Ishikawa (cell line): ENCODE measurements at regions not wholly inside any gene's neighbourhood (a gene's known extent, or its start where the extent isn't known, plus 50 kb on each side); places are given as distances from the start of the nearest gene placed in this dataset.

Experiments
- CEBPB ChIP-seq: IDR thresholded peaks from 2 replicates; pipeline ENCODE4 v1.6.1; 2012
- EP300 ChIP-seq: IDR thresholded peaks from 2 replicates; pipeline ENCODE4 v1.6.1; 2012; ENCODE audit warnings: borderline replicate concordance
- RAD21 ChIP-seq: IDR thresholded peaks from 2 replicates; pipeline ENCODE4 v1.6.1; 2012; ENCODE audit warnings: low read depth
- TEAD4 ChIP-seq: IDR thresholded peaks from 2 replicates; pipeline ENCODE4 v1.6.1; 2012
- YY1 ChIP-seq: IDR thresholded peaks from 2 replicates; pipeline ENCODE4 v1.6.1; 2012; ENCODE audit warnings: low read depth

DNA sequence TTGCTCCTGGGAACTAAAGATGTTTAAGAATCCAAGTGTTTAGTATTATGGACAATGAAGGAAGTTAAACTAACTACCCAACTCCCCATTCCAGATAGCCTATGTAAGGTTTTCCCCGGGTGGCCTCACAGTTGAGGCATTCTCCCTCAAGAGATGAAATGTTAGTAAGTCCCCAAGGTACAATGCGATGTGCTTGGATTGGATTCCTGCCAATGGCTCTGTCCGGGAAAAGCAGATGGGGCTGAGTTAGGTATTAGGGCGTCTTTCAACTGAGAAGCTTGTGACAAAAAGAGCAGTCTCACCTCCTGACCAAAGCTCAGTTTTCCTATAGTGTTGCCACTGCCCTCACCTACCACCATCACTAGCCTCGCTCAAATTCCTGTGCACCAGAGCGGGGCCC is 64.8 kb upstream of the E2F7 start:
- no peak for TF ChIP-seq RAD21
- TF ChIP-seq TEAD4 = no peak
- TF ChIP-seq CEBPB = no peak
- no peak for TF ChIP-seq YY1
- TF ChIP-seq EP300 = no peak
